Gastrocnemius medialis (tissue), 4 donors: ENCODE measurements at regions not wholly inside any gene's neighbourhood (a gene's known extent, or its start where the extent isn't known, plus 50 kb on each side); places are given as distances from the start of the nearest gene placed in this dataset.

Source experiments
- POLR2A ChIP-seq, 2 donors: fragments of 450-650 bp; IDR thresholded peaks; one replicate each; pipeline ENCODE4 v1.6.1; 2017; ENCODE audit warnings: antibody characterized with exemption in 2 of 2, mild to moderate bottlenecking in 2 of 2, moderate library complexity in 2 of 2
- TF ChIP-seq, protein P1 (sequence below), 5 experiments: fragments of 450-650 bp in 3 of 5; fragments of 200-600 bp in 2 of 5; sonication (generic) in 2 of 5; IDR thresholded peaks in 4 of 5; conservative IDR thresholded peaks in 1 of 5; 1 replicate in 4 of 5; 2 replicates in 1 of 5; pipeline ENCODE4 v1.5.1; 2016 to 2019; ENCODE audit warnings: antibody characterized with exemption in 5 of 5, mild to moderate bottlenecking in 3 of 5, moderate library complexity in 3 of 5

DNA sequence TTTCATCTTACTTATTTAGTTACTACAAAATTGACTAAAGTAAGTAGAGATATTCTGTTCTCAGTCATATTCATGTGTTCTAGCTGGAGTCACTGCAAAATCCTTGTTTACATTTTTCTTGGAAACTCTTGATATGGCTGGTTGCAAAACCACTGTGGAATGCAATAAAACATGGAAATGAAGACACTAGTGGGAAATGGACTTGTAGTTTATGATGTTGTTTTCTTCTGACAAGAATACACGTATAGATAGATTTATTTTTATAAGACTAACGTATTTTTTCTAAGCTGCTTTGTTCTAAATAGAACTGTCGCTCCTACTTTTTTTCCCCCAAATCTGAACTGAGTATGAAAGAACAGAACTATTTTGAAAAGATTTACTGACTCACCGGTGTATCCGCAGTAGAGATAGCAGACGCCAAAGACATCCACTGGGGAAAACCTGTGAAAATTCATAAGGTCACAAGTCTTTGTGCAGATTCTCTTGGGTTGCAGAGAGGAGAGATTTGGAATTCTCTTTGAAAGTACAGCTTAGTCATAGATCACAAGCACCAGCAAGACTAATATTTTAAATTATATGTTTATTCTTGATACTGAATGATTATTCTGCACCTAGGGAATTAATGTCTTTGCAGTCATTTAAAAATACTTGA is 119.6 kb upstream of the TAF11L2 start:
- TF ChIP-seq POLR2A (IDR thresholded peaks at IDR 0.05): no peak
- TF ChIP-seq, protein P1, sequence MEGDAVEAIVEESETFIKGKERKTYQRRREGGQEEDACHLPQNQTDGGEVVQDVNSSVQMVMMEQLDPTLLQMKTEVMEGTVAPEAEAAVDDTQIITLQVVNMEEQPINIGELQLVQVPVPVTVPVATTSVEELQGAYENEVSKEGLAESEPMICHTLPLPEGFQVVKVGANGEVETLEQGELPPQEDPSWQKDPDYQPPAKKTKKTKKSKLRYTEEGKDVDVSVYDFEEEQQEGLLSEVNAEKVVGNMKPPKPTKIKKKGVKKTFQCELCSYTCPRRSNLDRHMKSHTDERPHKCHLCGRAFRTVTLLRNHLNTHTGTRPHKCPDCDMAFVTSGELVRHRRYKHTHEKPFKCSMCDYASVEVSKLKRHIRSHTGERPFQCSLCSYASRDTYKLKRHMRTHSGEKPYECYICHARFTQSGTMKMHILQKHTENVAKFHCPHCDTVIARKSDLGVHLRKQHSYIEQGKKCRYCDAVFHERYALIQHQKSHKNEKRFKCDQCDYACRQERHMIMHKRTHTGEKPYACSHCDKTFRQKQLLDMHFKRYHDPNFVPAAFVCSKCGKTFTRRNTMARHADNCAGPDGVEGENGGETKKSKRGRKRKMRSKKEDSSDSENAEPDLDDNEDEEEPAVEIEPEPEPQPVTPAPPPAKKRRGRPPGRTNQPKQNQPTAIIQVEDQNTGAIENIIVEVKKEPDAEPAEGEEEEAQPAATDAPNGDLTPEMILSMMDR (IDR thresholded peaks at IDR 0.05 in 4 of 5, conservative IDR thresholded peaks at IDR 0.05 in 1 of 5): no peak
